NT2/D1 (cell line): ENCODE measurements at regions not wholly inside any gene's neighbourhood (a gene's known extent, or its start where the extent isn't known, plus 50 kb on each side); places are given as distances from the start of the nearest gene placed in this dataset.
"Not testable (repeated sequence)": the region's sequence is repeated elsewhere in the genome, so short reads cannot be mapped to it uniquely, and the experiment has no call there.

Experiments
- DNase-seq: peaks from one replicate; pipeline ENCODE4 v3.0.0-alpha.2; 2011; ENCODE audit warnings: low read depth, low spot score
- H3K27me3 ChIP-seq: 2 replicates; pipeline ENCODE4 v1.6.0; 2011; ENCODE audit warnings: mild to moderate bottlenecking; ENCODE audit not compliant: insufficient read length, insufficient read depth
- H3K36me3 ChIP-seq: 2 replicates; pipeline ENCODE4 v1.6.1; 2011; ENCODE audit warnings: mild to moderate bottlenecking, low read length, mixed read lengths; ENCODE audit not compliant: insufficient read depth, insufficient read length
- H3K4me1 ChIP-seq: 2 replicates; pipeline ENCODE4 v1.5.1; 2011; ENCODE audit not compliant: insufficient read depth, insufficient read length
- H3K4me3 ChIP-seq: 2 replicates; pipeline ENCODE4 v1.5.1; 2011; ENCODE audit warnings: low read depth; ENCODE audit not compliant: insufficient read length
- H3K9ac ChIP-seq: 2 replicates; pipeline ENCODE4 v1.6.0; 2011; ENCODE audit warnings: low read depth; ENCODE audit not compliant: insufficient read length
- H3K9me3 ChIP-seq: 2 replicates; pipeline ENCODE4 v1.5.1; 2011; ENCODE audit warnings: mild to moderate bottlenecking, low read length; ENCODE audit not compliant: insufficient read depth
- SUZ12 ChIP-seq: IDR thresholded peaks from 2 replicates; pipeline ENCODE4 v1.6.1; 2011; ENCODE audit not compliant: insufficient read length, insufficient read depth; ENCODE audit errors: extremely low read depth
- YY1 ChIP-seq: IDR thresholded peaks from 2 replicates; pipeline ENCODE4 v1.6.1; 2011; ENCODE audit not compliant: insufficient read length, insufficient read depth
- ZNF274 ChIP-seq: IDR thresholded peaks from 2 replicates; pipeline ENCODE4 v1.6.1; 2011; ENCODE audit warnings: mild to moderate bottlenecking, low read depth, low read length

DNA sequence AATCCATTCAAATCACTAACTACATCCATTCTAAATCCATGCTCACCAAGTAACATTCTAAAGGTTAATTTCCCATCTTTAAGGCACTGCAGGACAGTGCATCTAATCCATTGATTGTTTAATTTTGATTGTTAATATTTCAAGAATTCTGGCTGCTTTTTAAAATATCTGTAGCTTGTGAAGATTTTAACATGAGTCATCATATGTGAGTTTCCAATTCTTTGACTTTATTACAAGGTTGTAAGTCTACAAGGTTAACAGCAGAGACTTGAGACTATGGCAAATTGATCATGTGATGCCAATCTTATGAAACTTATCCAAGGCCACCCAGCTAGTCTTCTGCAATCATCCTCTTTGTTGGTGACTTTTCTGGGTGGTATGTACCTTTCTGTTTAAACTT, 349.2 kb upstream of the ZC3H15 start:
- Histone ChIP-seq H3K9ac (no peak overlapping the region), H3K36me3 (no peaks in the 10 kb centered on the region), H3K27me3 (no peaks in the 10 kb centered on the region), H3K4me1 (no peaks in the 10 kb centered on the region), H3K9me3 (no peaks in the 10 kb centered on the region), H3K4me3 (no peak overlapping the region)
- no peak for DNase-seq
- TF ChIP-seq ZNF274, result no peak
- TF ChIP-seq SUZ12, result no peak
- TF ChIP-seq YY1, result no peak

DNA sequence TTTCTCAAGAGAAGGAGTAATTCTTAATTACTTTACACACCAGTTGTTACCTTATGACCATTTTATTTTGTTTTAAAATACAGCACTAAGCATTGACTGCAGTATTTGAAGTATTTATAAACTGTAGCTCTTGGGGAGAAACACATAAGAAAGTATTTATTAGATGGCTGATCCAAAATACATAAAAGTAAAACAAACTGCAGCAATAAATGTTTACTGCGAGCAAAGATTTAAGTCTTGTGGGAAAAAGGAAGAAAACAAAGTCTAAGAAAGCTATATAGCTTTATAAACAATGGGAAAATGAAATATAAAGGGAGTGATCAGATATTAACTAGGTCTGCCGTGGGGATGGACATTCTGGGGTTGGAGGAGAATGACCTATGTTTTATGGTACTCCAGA, 347.2 kb upstream of the ZC3H15 start:
- Histone ChIP-seq H3K9ac (no peak overlapping the region), H3K36me3 (no peaks in the 10 kb centered on the region), H3K27me3 (no peaks in the 10 kb centered on the region), H3K9me3 (no peaks in the 10 kb centered on the region), H3K4me3 (no peak overlapping the region), H3K4me1 (no peaks in the 10 kb centered on the region)
- no peak for TF ChIP-seq ZNF274
- TF ChIP-seq SUZ12, result no peak
- no peak for TF ChIP-seq YY1
- no peak for DNase-seq

GRCh38 chr2:186159101-186159500, 327.0 kb upstream of the ZC3H15 start:
- no peak for TF ChIP-seq YY1
- TF ChIP-seq ZNF274, result no peak
- TF ChIP-seq SUZ12, result no peak
- Histone ChIP-seq H3K4me3 (no peak overlapping the region), H3K9me3 (peaks cover 12% of the 10 kb centered on the region; the same call in 1 of the 2 replicates), H3K9ac (no peak overlapping the region), H3K27me3 (no peaks in the 10 kb centered on the region), H3K4me1 (no peaks in the 10 kb centered on the region), H3K36me3 (no peaks in the 10 kb centered on the region)
- no peak for DNase-seq

DNA sequence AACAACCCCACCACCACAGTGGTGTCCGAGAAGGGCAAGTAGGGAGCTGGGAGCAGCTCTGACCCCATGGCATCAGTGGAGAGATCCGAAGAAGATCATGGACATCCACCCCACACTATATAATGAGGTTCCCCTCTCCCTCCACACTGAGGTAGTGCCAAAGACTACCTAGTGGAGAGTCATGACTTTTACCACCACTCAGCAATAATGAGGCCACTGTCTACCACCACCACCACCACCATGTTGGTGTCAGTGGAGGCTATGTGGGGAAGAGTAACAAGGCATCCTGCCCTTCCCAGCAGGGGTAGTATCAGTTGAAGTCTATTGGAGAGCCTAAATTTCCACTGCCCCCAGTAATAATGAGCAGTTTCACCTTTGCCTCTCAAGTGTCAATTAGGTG, 321.7 kb upstream of the ZC3H15 start:
- Histone ChIP-seq H3K4me3 (no peak overlapping the region), H3K36me3 (no peaks in the 10 kb centered on the region), H3K9ac (no peak overlapping the region), H3K4me1 (no peaks in the 10 kb centered on the region), H3K9me3 (peaks cover 7% of the 10 kb centered on the region; the same call in 1 of the 2 replicates), H3K27me3 (no peaks in the 10 kb centered on the region)
- no peak for DNase-seq
- TF ChIP-seq ZNF274, result no peak
- no peak for TF ChIP-seq SUZ12
- TF ChIP-seq YY1, result no peak

DNA sequence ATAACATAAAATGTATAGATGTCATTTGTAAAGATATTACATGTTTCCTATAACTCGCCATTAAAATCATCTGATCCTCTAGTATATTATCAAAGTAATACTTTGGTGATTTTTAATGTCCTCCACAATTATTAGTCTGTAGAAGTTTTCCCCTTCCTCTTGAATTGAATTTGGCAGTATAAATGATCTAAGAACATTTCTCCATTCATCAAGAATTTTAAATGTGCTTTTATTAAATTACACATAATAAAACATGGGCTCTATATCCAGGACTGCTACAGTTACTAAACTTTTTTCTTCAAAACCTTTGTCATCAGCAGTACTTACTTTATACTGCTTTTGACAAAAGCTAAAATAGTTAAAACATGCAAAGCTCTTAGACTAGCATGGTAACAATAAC, 315.4 kb upstream of the ZC3H15 start:
- Histone ChIP-seq H3K4me1 (no peaks in the 10 kb centered on the region), H3K9me3 (no peaks in the 10 kb centered on the region), H3K4me3 (no peak overlapping the region), H3K27me3 (no peaks in the 10 kb centered on the region), H3K36me3 (no peaks in the 10 kb centered on the region), H3K9ac (no peak overlapping the region)
- TF ChIP-seq SUZ12 (no peak), ZNF274 (no peak), YY1 (no peak)
- no peak for DNase-seq

DNA sequence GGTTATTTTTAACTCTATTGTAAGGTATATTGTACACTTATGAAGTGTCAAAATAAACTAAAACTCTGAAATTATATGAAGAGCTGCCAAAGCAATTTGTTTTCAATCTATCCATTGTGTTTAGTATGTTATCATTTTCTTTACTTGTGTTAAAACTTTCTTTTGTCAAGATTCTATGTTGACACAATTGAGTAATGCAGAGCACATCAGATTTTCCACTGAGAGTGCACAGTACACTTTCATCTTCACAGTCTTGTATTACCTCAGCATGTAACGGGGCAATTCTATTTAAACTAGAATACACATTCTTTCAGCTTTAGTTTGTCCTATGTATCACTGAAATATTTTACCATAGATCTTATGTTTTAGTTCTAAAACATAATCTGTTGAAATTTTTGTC, 304.4 kb upstream of the ZC3H15 start:
- Histone ChIP-seq H3K9ac (no peak overlapping the region), H3K4me1 (no peaks in the 10 kb centered on the region), H3K27me3 (no peaks in the 10 kb centered on the region), H3K36me3 (no peaks in the 10 kb centered on the region), H3K9me3 (no peaks in the 10 kb centered on the region), H3K4me3 (no peak overlapping the region)
- TF ChIP-seq SUZ12 (no peak), YY1 (no peak), ZNF274 (no peak)
- no peak for DNase-seq

DNA sequence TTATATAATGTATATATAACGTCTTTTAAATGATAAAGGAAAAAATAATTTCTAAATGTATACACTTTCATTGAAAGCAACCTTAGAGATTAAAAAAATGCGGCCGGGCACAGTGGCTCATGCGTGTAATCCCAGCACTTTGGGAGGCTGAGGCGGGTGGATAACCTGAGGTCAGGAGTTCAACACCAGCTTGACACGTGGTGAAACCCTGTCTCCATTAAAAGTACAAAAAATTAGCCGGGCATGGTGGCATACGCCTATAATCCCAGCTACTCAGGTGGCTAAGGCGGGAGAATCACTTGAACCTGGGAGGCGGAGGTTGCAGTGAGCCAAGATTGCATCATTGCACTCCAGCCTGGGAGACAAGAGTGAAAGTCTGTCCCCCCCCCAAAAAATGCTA, 303.7 kb upstream of the ZC3H15 start:
- not testable (repeated sequence) for H3K27me3 ChIP-seq, H3K9me3 ChIP-seq, H3K36me3 ChIP-seq, H3K4me1 ChIP-seq, DNase-seq, H3K4me3 ChIP-seq, H3K9ac ChIP-seq

GRCh38 chr2:186183406-186183805, 302.7 kb upstream of the ZC3H15 start:
- TF ChIP-seq ZNF274 (no peak), SUZ12 (no peak)

More at GRCh38 chr2:186183406-186183805, 302.7 kb upstream of the ZC3H15 start:
- H3K27me3 ChIP-seq, result no peaks in the 10 kb centered on the region
- no peak overlapping the region for H3K9ac ChIP-seq
- H3K4me1 ChIP-seq, result no peaks in the 10 kb centered on the region
- H3K4me3 ChIP-seq, result no peak overlapping the region
- H3K36me3 ChIP-seq, result no peaks in the 10 kb centered on the region
- no peak for DNase-seq
- no peaks in the 10 kb centered on the region for H3K9me3 ChIP-seq
